ENCODE measurements at regions not wholly inside any gene's neighbourhood (a gene's known extent, or its start where the extent isn't known, plus 50 kb on each side); places are given as distances from the start of the nearest gene placed in this dataset.
A peak's percentile ranks its signal among the peaks of the same experiment; 100 is the strongest.

GRCh38 chr20:12641619-12642018 is 367.2 kb upstream of the SPTLC3 start:
- no peak for TF ChIP-seq CTCF (IDR thresholded peaks at IDR 0.05)
- intact Hi-C loops (cut with DNase I) = no loop called here
- Histone ChIP-seq H3K27ac (no peak overlapping the region), H3K4me3 (no peak overlapping the region), H3K27me3 (no peaks in the 10 kb centered on the region), H3K4me1 (no peaks in the 10 kb centered on the region), H3K9me3 (no peaks in the 10 kb centered on the region), H3K36me3 (no peaks in the 10 kb centered on the region)
- DNase-seq (ENCODE audit: low spot score in 2 of 2) = no peak

- no peak for DNase-seq (ENCODE audit: low spot score in 2 of 2)
- TF ChIP-seq CTCF (IDR thresholded peaks at IDR 0.05) = no peak
- H3K4me3 ChIP-seq = no peak overlapping the region
Observed at GRCh38 chr20:12644461-12644860, 364.3 kb upstream of the SPTLC3 start.

DNA sequence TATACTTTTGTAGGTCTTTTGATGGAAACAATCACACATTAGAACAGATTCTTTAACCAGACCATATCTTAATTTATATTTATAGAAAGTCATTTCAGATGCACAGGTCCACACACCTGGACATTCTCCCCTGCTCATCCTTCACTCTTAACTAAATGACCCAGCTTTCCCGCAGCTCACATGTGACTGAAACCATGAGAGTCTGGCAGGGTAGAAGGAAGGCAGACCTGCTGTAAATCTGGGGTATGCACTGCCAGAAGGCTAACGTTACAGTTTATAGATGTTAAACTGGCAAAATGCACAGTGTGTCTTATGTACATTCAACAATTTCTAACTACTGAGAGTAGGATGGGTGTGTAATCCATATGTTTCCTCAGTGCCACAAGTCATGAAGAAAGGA is 359.5 kb upstream of the SPTLC3 start:
- intact Hi-C loops (cut with DNase I) = no loop called here
- Histone ChIP-seq H3K27ac (no peak overlapping the region), H3K36me3 (no peaks in the 10 kb centered on the region), H3K27me3 (no peaks in the 10 kb centered on the region), H3K4me3 (no peak overlapping the region), H3K9me3 (no peaks in the 10 kb centered on the region), H3K4me1 (no peaks in the 10 kb centered on the region)
- no peak for TF ChIP-seq CTCF (IDR thresholded peaks at IDR 0.05)
- no peak for DNase-seq (ENCODE audit: low spot score in 2 of 2)

More at GRCh38 chr20:12644461-12644860, 364.3 kb upstream of the SPTLC3 start:
- Histone ChIP-seq H3K36me3 (no peaks in the 10 kb centered on the region), H3K4me1 (no peaks in the 10 kb centered on the region), H3K27ac (no peak overlapping the region), H3K27me3 (no peaks in the 10 kb centered on the region), H3K9me3 (no peaks in the 10 kb centered on the region)
- intact Hi-C loops (cut with DNase I) = no loop called here

GRCh38 chr20:12653642-12654041 is 355.1 kb upstream of the SPTLC3 start:
- H3K4me3 ChIP-seq = no peak overlapping the region
- intact Hi-C loops (cut with DNase I) = no loop called here
- DNase-seq (ENCODE audit: low spot score in 2 of 2) = no peak
- no peaks in the 10 kb centered on the region for H3K27me3 ChIP-seq
- H3K4me1 ChIP-seq = no peaks in the 10 kb centered on the region
- H3K36me3 ChIP-seq = no peaks in the 10 kb centered on the region
- no peak for TF ChIP-seq CTCF (IDR thresholded peaks at IDR 0.05)
- no peaks in the 10 kb centered on the region for H3K9me3 ChIP-seq
- H3K27ac ChIP-seq = no peak overlapping the region

- intact Hi-C loops (cut with DNase I) = loop anchor here (5.0 kb wide), 2 partner anchors 157 to 447 kb away; no protein-coding TSS in a partner anchor
- DNase-seq (ENCODE audit: low spot score in 2 of 2) = no peak
- Histone ChIP-seq H3K4me3 (no peak overlapping the region), H3K27ac (no peak overlapping the region), H3K36me3 (no peaks in the 10 kb centered on the region), H3K9me3 (no peaks in the 10 kb centered on the region), H3K4me1 (no peaks in the 10 kb centered on the region), H3K27me3 (no peaks in the 10 kb centered on the region)
- no peak for TF ChIP-seq CTCF (IDR thresholded peaks at IDR 0.05)
Observed at GRCh38 chr20:12659942-12660341, 348.8 kb upstream of the SPTLC3 start.

- intact Hi-C loops (cut with DNase I) = loop anchor here (5.0 kb wide), 1 partner anchor 446 kb away; no protein-coding TSS in a partner anchor
- Histone ChIP-seq H3K27me3 (no peaks in the 10 kb centered on the region), H3K4me1 (no peaks in the 10 kb centered on the region), H3K36me3 (no peaks in the 10 kb centered on the region), H3K27ac (peak overlapping the region in 1 of 2 donors; percentile 22), H3K9me3 (no peaks in the 10 kb centered on the region), H3K4me3 (no peak overlapping the region)
- DNase-seq (ENCODE audit: low spot score in 2 of 2) = peak in 1 of 2 donors; percentile 68
- TF ChIP-seq CTCF (IDR thresholded peaks at IDR 0.05) = peak; percentile 6 to 48 (median 41)
Observed at GRCh38 chr20:12660918-12661317, 347.9 kb upstream of the SPTLC3 start.
